ENCODE measurements at regions not wholly inside any gene's neighbourhood (a gene's known extent, or its start where the extent isn't known, plus 50 kb on each side); places are given as distances from the start of the nearest gene placed in this dataset.

- no peaks in the 10 kb centered on the region for H3K27me3 ChIP-seq (ENCODE audit: low read depth)
- DNase-seq (no peak), ATAC-seq (no peak)
- no peaks in the 10 kb centered on the region for H3K4me1 ChIP-seq
- no peak for TF ChIP-seq CTCF (IDR thresholded peaks at IDR 0.05)
- no peak overlapping the region for H3K4me3 ChIP-seq
- H3K9me3 ChIP-seq, result no peaks in the 10 kb centered on the region
- H3K27ac ChIP-seq, result no peak overlapping the region
- intact Hi-C loops (cut with DNase I), result no loop called here
- no peaks in the 10 kb centered on the region for H3K36me3 ChIP-seq
Observed at GRCh38 chr16:17591655-17592405, 121.1 kb upstream of the XYLT1 start.

- Histone ChIP-seq H3K4me3 (no peak overlapping the region), H3K4me1 (no peaks in the 10 kb centered on the region), H3K27me3 (ENCODE audit: low read depth) (no peaks in the 10 kb centered on the region), H3K27ac (no peak overlapping the region), H3K36me3 (no peaks in the 10 kb centered on the region), H3K9me3 (no peaks in the 10 kb centered on the region)
- ATAC-seq (no peak), DNase-seq (no peak)
- intact Hi-C loops (cut with DNase I), result no loop called here
- TF ChIP-seq CTCF (IDR thresholded peaks at IDR 0.05), result no peak
Observed at GRCh38 chr16:17590711-17591654, 120.2 kb upstream of the XYLT1 start.

- DNase-seq (no peak), ATAC-seq (no peak)
- no peaks in the 10 kb centered on the region for H3K4me1 ChIP-seq
- no peaks in the 10 kb centered on the region for H3K27me3 ChIP-seq (ENCODE audit: low read depth)
- intact Hi-C loops (cut with DNase I), result no loop called here
- no peak for TF ChIP-seq CTCF (IDR thresholded peaks at IDR 0.05)
- no peak overlapping the region for H3K4me3 ChIP-seq
- no peaks in the 10 kb centered on the region for H3K36me3 ChIP-seq
- no peak overlapping the region for H3K27ac ChIP-seq
- peaks cover 3% of the 10 kb centered on the region for H3K9me3 ChIP-seq
Observed at GRCh38 chr16:17589898-17590297, 119.1 kb upstream of the XYLT1 start.

GRCh38 chr16:17585449-17586074 lies 114.8 kb upstream of the XYLT1 start:
- ATAC-seq (no peak), DNase-seq (no peak)
- Histone ChIP-seq H3K27ac (no peak overlapping the region), H3K36me3 (no peaks in the 10 kb centered on the region), H3K27me3 (ENCODE audit: low read depth) (no peaks in the 10 kb centered on the region), H3K4me3 (no peak overlapping the region), H3K4me1 (no peaks in the 10 kb centered on the region), H3K9me3 (peaks cover 3% of the 10 kb centered on the region)
- TF ChIP-seq CTCF (IDR thresholded peaks at IDR 0.05), result no peak
- intact Hi-C loops (cut with DNase I), result no loop called here

GRCh38 chr16:17578981-17579874 lies 108.5 kb upstream of the XYLT1 start:
- peak; percentile 84 for TF ChIP-seq CTCF (IDR thresholded peaks at IDR 0.05)
- no peaks in the 10 kb centered on the region for H3K36me3 ChIP-seq
- intact Hi-C loops (cut with DNase I), result no loop called here
- H3K4me3 ChIP-seq, result no peak overlapping the region
- ATAC-seq (peak; percentile 87 to 88), DNase-seq (no peak)
- no peak overlapping the region for H3K27ac ChIP-seq
- H3K27me3 ChIP-seq (ENCODE audit: low read depth), result no peaks in the 10 kb centered on the region
- H3K4me1 ChIP-seq, result no peaks in the 10 kb centered on the region
- H3K9me3 ChIP-seq, result no peaks in the 10 kb centered on the region
